ENCODE measurements at regions not wholly inside any gene's neighbourhood (a gene's known extent, or its start where the extent isn't known, plus 50 kb on each side); places are given as distances from the start of the nearest gene placed in this dataset.

- no peak for TF ChIP-seq POLR2A (IDR thresholded peaks at IDR 0.05)
- TF ChIP-seq CTCF (IDR thresholded peaks at IDR 0.05), result no peak
- intact Hi-C loops (cut with DNase I; ENCODE audit: low total_unique reads), result no loop called here
- WGBS, 2 donors, result 67 to 75% methylated on average over 3 of the region's 3 CpGs
Measured at GRCh38 chr17:71480099-71480498, 640.7 kb upstream of the SOX9 start.

GRCh38 chr17:71482625-71483024 lies 638.2 kb upstream of the SOX9 start:
- no peak overlapping the region for H3K4me3 ChIP-seq (ENCODE audit: low read depth, poor library complexity, severe bottlenecking)
- no peak for DNase-seq (ENCODE audit: low spot score in 2 of 2)
- TF ChIP-seq CTCF (IDR thresholded peaks at IDR 0.05), result no peak
- no peak for TF ChIP-seq POLR2A (IDR thresholded peaks at IDR 0.05)
- intact Hi-C loops (cut with DNase I; ENCODE audit: low total_unique reads), result no loop called here
- WGBS, 2 donors, result 22 to 26% methylated on average over 1 of the region's 1 CpG

More at GRCh38 chr17:71480099-71480498, 640.7 kb upstream of the SOX9 start:
- no peak overlapping the region for H3K4me3 ChIP-seq (ENCODE audit: low read depth, poor library complexity, severe bottlenecking)
- DNase-seq (ENCODE audit: low spot score in 2 of 2), result no peak

DNA sequence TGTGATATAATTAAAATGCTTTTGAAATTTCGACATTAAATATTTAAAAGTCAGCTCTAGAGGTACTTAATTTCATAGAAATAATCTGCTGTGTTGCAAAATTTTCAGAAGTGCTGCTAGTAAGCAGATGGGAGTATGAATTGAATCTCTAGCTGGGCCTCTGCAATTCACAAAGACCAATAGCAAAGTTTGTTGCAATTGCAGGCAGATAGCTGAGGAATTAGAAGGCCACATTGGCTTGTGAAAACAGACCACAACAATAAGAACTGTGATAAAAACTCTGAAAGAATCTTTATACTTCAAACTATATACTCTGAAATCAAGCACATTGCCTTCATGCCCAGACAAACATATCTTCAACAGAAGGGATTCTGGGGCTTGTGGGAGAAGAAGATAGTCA lies 636.3 kb upstream of the SOX9 start:
- intact Hi-C loops (cut with DNase I; ENCODE audit: low total_unique reads), result no loop called here
- WGBS, 2 donors, result 66 to 86% methylated on average over 1 of the region's 1 CpG
- no peak for DNase-seq (ENCODE audit: low spot score in 2 of 2)
- no peak overlapping the region for H3K4me3 ChIP-seq (ENCODE audit: low read depth, poor library complexity, severe bottlenecking)
- TF ChIP-seq POLR2A (IDR thresholded peaks at IDR 0.05), result no peak
- TF ChIP-seq CTCF (IDR thresholded peaks at IDR 0.05), result no peak

DNA sequence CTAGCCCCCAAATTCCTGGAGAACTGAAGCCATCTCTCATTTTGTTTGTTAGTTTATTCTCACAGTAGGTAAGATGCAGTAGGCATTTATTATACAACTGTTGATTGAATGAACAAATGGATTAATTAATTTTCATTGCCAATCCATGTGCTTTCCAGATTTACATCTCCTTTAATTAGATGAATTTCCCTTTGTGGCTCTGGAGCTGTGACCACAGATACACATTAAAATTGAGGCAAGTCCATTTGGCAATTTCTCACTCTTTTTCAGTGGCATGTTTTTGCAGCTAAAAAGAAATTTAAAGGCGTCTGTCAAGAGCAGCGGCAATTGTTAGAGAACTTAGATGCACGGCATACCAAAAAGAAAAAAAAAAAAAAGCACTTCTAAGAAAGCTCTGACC lies 635.4 kb upstream of the SOX9 start:
- no peak overlapping the region for H3K4me3 ChIP-seq (ENCODE audit: low read depth, poor library complexity, severe bottlenecking)
- TF ChIP-seq CTCF (IDR thresholded peaks at IDR 0.05) (no peak), POLR2A (IDR thresholded peaks at IDR 0.05) (no peak)
- DNase-seq (ENCODE audit: low spot score in 2 of 2), result no peak
- intact Hi-C loops (cut with DNase I; ENCODE audit: low total_unique reads), result no loop called here
- 68 to 72% methylated on average over 3 of the region's 3 CpGs for WGBS, 2 donors

DNA sequence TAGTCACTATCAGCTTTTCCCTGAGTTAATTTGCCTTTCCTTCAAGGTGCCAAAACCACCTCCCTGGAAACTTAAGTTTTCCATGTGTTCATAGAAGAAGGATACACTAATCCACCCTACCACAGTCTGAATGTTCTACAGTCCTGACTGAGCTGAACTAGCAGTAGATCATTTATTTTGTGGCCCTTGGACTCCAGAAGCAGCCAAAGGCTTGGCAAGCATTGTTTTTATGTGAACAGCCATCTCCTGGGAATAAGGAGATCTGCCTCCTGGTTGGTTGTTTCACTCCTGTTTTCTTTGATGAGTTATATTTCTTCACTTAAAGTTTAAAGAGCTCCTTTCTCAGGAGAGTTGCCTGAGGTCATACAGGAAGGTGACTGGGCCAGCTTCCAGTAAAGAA lies 634.6 kb upstream of the SOX9 start:
- no peak overlapping the region for H3K4me3 ChIP-seq (ENCODE audit: low read depth, poor library complexity, severe bottlenecking)
- no peak for DNase-seq (ENCODE audit: low spot score in 2 of 2)
- intact Hi-C loops (cut with DNase I; ENCODE audit: low total_unique reads), result no loop called here
- TF ChIP-seq CTCF (IDR thresholded peaks at IDR 0.05), result no peak
- no peak for TF ChIP-seq POLR2A (IDR thresholded peaks at IDR 0.05)

- TF ChIP-seq CTCF (IDR thresholded peaks at IDR 0.05), result no peak
- no peak for TF ChIP-seq POLR2A (IDR thresholded peaks at IDR 0.05)
- intact Hi-C loops (cut with DNase I; ENCODE audit: low total_unique reads), result no loop called here
- H3K4me3 ChIP-seq (ENCODE audit: low read depth, poor library complexity, severe bottlenecking), result no peak overlapping the region
- no peak for DNase-seq (ENCODE audit: low spot score in 2 of 2)
Measured at GRCh38 chr17:71488851-71489250, 632.0 kb upstream of the SOX9 start.
